HepG2 (cell line): ENCODE measurements at regions not wholly inside any gene's neighbourhood (a gene's known extent, or its start where the extent isn't known, plus 50 kb on each side); places are given as distances from the start of the nearest gene placed in this dataset.

ENCODE experiments used
- ATAC-seq: fragments of 200-7000 bp; cut with Tn5 transposase; 3 replicates; pipeline ENCODE4 v1.9.1; 2020; ENCODE audit warnings: mild to moderate bottlenecking, moderate library complexity
- BruUV-seq: library from RNA; stranded (reverse); fragments of 400-500 nt; replicated peaks from 2 replicates; lab custom pipeline; 2021; lab: Mats Ljungman, UMichigan
- CTCF ChIA-PET: fragments of 300-600 bp; formaldehyde crosslinking; extraction: SDS; loops from one replicate; lab custom pipeline; 2021; ENCODE audit warnings: low total read pairs, inconsistent platforms, low intra/inter-chr PET ratio; lab: Yijun Ruan, JAX
- POLR2A ChIA-PET: fragments of 350-600 bp; sonication (Branson Sonifier 250); formaldehyde crosslinking; loops from one replicate; lab custom pipeline; 2020; ENCODE audit warnings: antibody characterized with exemption, inconsistent platforms; lab: Yijun Ruan, JAX
- DNase-seq: peaks from one replicate; pipeline ENCODE4 v3.0.0-alpha.2; 2015; ENCODE audit warnings: low spot score
- FAIRE-seq: peaks from 3 replicates; lab custom pipeline; 2011; peaks lifted over from hg19 to GRCh38; lab: Jason Lieb, UNC
- H2AFZ ChIP-seq: one replicate; pipeline ENCODE4 v1.6.1; 2011; ENCODE audit warnings: low read length, inconsistent platforms
- H3K27ac ChIP-seq: fragments of 300-600 bp; 3 replicates; pipeline ENCODE4 v1.8.0; 2011; ENCODE audit warnings: mixed run types, mild to moderate bottlenecking, mixed read lengths, low read length, inconsistent platforms; ENCODE audit not compliant: insufficient read depth; ENCODE audit errors: extremely low read length
- H3K27me3 ChIP-seq, 2 experiments: fragments of 200-600 bp in 1 of 2; 2 replicates in 1 of 2; 3 replicates in 1 of 2; pipeline versions ENCODE4 v1.6.0 to v1.8.0; 2011; ENCODE audit warnings: low read length in 2 of 2, mild to moderate bottlenecking in 2 of 2, moderate library complexity in 2 of 2, inconsistent platforms in 1 of 2; ENCODE audit not compliant: insufficient read depth in 2 of 2, control insufficient read depth in 1 of 2
- H3K36me3 ChIP-seq, 2 experiments: fragments of 200-600 bp in 1 of 2; replicated peaks in 1 of 2; 2 replicates in 1 of 2; 3 replicates in 1 of 2; pipeline versions ENCODE4 v1.5.1 to v1.8.0; 2011; ENCODE audit warnings: low read length in 2 of 2, inconsistent platforms in 1 of 2; ENCODE audit not compliant: insufficient read depth in 2 of 2, control insufficient read depth in 1 of 2
- H3K4me1 ChIP-seq: 2 replicates; pipeline ENCODE4 v1.5.1; 2012; ENCODE audit warnings: low read length, inconsistent platforms; ENCODE audit not compliant: insufficient read depth
- H3K4me2 ChIP-seq: 2 replicates; pipeline ENCODE4 v1.6.0; 2011; ENCODE audit warnings: low read depth, low read length, inconsistent platforms
- H3K4me3 ChIP-seq, 3 experiments: fragments of 200-600 bp in 1 of 3; sonication (generic), shearing (Covaris generic) in 1 of 3; replicated peaks in 1 of 3; 2 replicates each; pipeline ENCODE4 v1.5.1; 2011 to 2016; ENCODE audit warnings: low read length in 3 of 3, inconsistent platforms in 2 of 3, low read depth in 2 of 3, mild to moderate bottlenecking in 2 of 3, control low read depth in 1 of 3, mixed read lengths in 1 of 3; ENCODE audit not compliant: insufficient read depth in 1 of 3
- H3K79me2 ChIP-seq: one replicate; pipeline ENCODE4 v1.6.1; 2011; ENCODE audit warnings: low read length, inconsistent platforms; ENCODE audit not compliant: insufficient read depth
- H3K9ac ChIP-seq: 2 replicates; pipeline ENCODE4 v1.6.0; 2011; ENCODE audit warnings: mild to moderate bottlenecking, low read depth, low read length, inconsistent platforms; ENCODE audit not compliant: insufficient read depth
- H3K9me3 ChIP-seq: 2 replicates; pipeline ENCODE4 v1.5.1; 2012; ENCODE audit warnings: mild to moderate bottlenecking, low read length
- H4K20me1 ChIP-seq: 2 replicates; pipeline ENCODE4 v1.6.0; 2011; ENCODE audit warnings: inconsistent platforms, mild to moderate bottlenecking, low read length, moderate library complexity; ENCODE audit not compliant: insufficient read depth
- ATF1 ChIP-seq: IDR thresholded peaks from 2 replicates; pipeline ENCODE4 v1.6.1; 2016; ENCODE audit warnings: mild to moderate bottlenecking, control low read depth
- CC2D1A ChIP-seq: sonication (generic); formaldehyde crosslinking; IDR thresholded peaks from 2 replicates; pipeline ENCODE4 v1.8.1; 2023; ENCODE audit warnings: mild to moderate bottlenecking, missing genetic modification reagents
- GATAD2A ChIP-seq: IDR thresholded peaks from 2 replicates; pipeline ENCODE4 v1.6.1; 2016
- HNRNPK ChIP-seq: fragments of 200-400 bp; formaldehyde crosslinking; IDR thresholded peaks from 2 replicates; pipeline ENCODE4 v1.6.1; 2018; ENCODE audit warnings: low read length, low read depth, moderate library complexity, mild to moderate bottlenecking; ENCODE audit not compliant: poor library complexity, severe bottlenecking
- MTA1 ChIP-seq: sonication (generic); formaldehyde crosslinking; IDR thresholded peaks from 2 replicates; pipeline ENCODE4 v1.4.0; 2020; ENCODE audit warnings: missing genetic modification reagents, mild to moderate bottlenecking, borderline replicate concordance
- MXI1 ChIP-seq: IDR thresholded peaks from 3 replicates; pipeline ENCODE4 v1.6.1; 2012; ENCODE audit warnings: low read depth, low read length, inconsistent platforms, borderline replicate concordance
- NR3C1 ChIP-seq: sonication (generic); formaldehyde crosslinking; IDR thresholded peaks from 2 replicates; pipeline ENCODE4 v1.4.0; 2020; ENCODE audit warnings: missing genetic modification reagents
- RCOR2 ChIP-seq: IDR thresholded peaks from 2 replicates; pipeline ENCODE4 v1.6.1; 2016; ENCODE audit warnings: missing biosample characterization, missing genetic modification reagents
- ZFP37 ChIP-seq: sonication (generic); formaldehyde crosslinking; IDR thresholded peaks from 2 replicates; pipeline ENCODE4 v1.4.0; 2020; ENCODE audit warnings: missing genetic modification reagents, borderline replicate concordance
- ZFP82 ChIP-seq: sonication (generic); formaldehyde crosslinking; IDR thresholded peaks from 2 replicates; pipeline ENCODE4 v1.5.1; 2020; ENCODE audit warnings: mild to moderate bottlenecking, missing genetic modification reagents, borderline replicate concordance
- ZFP90 ChIP-seq: sonication (generic); formaldehyde crosslinking; IDR thresholded peaks from 2 replicates; pipeline ENCODE4 v1.8.0; 2022; ENCODE audit warnings: missing genetic modification reagents, mild to moderate bottlenecking, inconsistent platforms, borderline replicate concordance
- ZNF337 ChIP-seq: sonication (generic); formaldehyde crosslinking; IDR thresholded peaks from 2 replicates; pipeline ENCODE4 v1.5.1; 2020; ENCODE audit warnings: missing genetic modification reagents, low read depth, mild to moderate bottlenecking, borderline replicate concordance
- ZNF598 ChIP-seq: sonication (generic); formaldehyde crosslinking; IDR thresholded peaks from 2 replicates; pipeline ENCODE4 v1.5.1; 2020; ENCODE audit warnings: mild to moderate bottlenecking, missing genetic modification reagents, borderline replicate concordance
- ZNF883 ChIP-seq: sonication (generic); formaldehyde crosslinking; IDR thresholded peaks from 2 replicates; pipeline ENCODE4 v1.5.1; 2020; ENCODE audit warnings: mild to moderate bottlenecking, missing genetic modification reagents; ENCODE audit errors: not compliant biosample characterization
- WGBS: methylation state at CpG from one replicate; pipeline ENCODE4 v1.1.6; 2017; ENCODE audit warnings: low lambda C conversion rate; 5-methylcytosine and 5-hydroxymethylcytosine counted together
- in situ Hi-C: cut with HindIII; loops from 2 replicates; pipeline ENCODE4 v1.10.0; 2017; ENCODE audit warnings: low pct_unique_long_range_greater_than_20kb; ENCODE audit not compliant: extremely low pct_ligation_motif_present
- intact Hi-C: fragments of 100-400 bp; cut with micrococcal nuclease; formaldehyde crosslinking; loops from one replicate; pipeline ENCODE4 v1.10.0; 2022; ENCODE audit not compliant: unreplicated experiment
- TF ChIP-seq, protein P1 (sequence below): IDR thresholded peaks from 2 replicates; pipeline ENCODE4 v1.6.1; 2012; ENCODE audit warnings: low read length, improper control_type of control experiment
- TF ChIP-seq, protein P2 (sequence below): sonication (generic); formaldehyde crosslinking; IDR thresholded peaks from 2 replicates; pipeline ENCODE4 v1.5.1; 2020; ENCODE audit warnings: missing genetic modification reagents, mild to moderate bottlenecking, borderline replicate concordance
- TF ChIP-seq, protein P3 (sequence below), 2 experiments: sonication (generic) in 1 of 2; formaldehyde crosslinking in 1 of 2; IDR thresholded peaks; 2 replicates each; pipeline versions ENCODE4 v1.5.1 to v1.6.1; 2011 to 2020; ENCODE audit warnings: borderline replicate concordance in 1 of 2, low read depth in 1 of 2, low read length in 1 of 2, mild to moderate bottlenecking in 1 of 2, missing genetic modification reagents in 1 of 2, moderate library complexity in 1 of 2

DNA sequence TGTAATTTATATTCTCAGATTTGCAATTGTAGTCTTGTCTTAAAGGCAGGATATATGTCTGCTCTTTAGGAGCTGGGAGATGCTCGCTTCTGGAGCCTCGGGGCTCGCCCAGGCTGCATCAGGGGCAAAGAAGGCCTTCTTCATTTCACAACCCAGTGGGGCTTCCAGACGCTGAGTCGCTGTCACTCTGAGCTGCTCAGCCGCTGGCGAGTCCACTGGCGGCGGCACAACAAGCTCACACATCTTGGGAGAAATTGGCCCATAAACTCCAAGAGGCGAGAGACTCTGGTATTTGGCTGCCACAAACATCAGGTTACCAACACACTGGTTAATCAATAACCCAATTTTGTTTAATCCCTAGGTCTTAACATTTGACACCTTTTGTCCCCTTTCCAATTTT is 216.6 kb downstream of the ATG4C start:
- Histone ChIP-seq H3K4me3 (no peak overlapping the region), H3K36me3 (no peaks in the 10 kb centered on the region), H3K4me2 (no peak overlapping the region), H2AFZ (no peak overlapping the region), H4K20me1 (no peaks in the 10 kb centered on the region), H3K79me2 (no peaks in the 10 kb centered on the region), H3K27ac (no peak overlapping the region), H3K9me3 (no peaks in the 10 kb centered on the region), H3K9ac (no peak overlapping the region), H3K27me3 (peaks cover 0 to 16% of the 10 kb centered on the region in 2 experiments; a peak in 3 of 5 replicates), H3K4me1 (no peaks in the 10 kb centered on the region)
- ATAC-seq (no peak), FAIRE-seq (no peak), DNase-seq (no peak)
- intact Hi-C loops (loop anchor here (10.0 kb wide), 1 partner anchor 144 kb away; no protein-coding TSS in a partner anchor), in situ Hi-C loops (loop anchor here (25.0 kb wide), 1 partner anchor 537 kb away; no protein-coding TSS in a partner anchor)
- CTCF ChIA-PET = no interaction called here
- 18% methylated on average over 3 of the region's 10 CpGs for WGBS
- POLR2A ChIA-PET = no interaction called here
- BruUV-seq = no TSS peak
- no peak for TF ChIP-seq ZNF337 (CRISPR knock-in tag)
- no peak for TF ChIP-seq ATF1
- TF ChIP-seq, protein P1, sequence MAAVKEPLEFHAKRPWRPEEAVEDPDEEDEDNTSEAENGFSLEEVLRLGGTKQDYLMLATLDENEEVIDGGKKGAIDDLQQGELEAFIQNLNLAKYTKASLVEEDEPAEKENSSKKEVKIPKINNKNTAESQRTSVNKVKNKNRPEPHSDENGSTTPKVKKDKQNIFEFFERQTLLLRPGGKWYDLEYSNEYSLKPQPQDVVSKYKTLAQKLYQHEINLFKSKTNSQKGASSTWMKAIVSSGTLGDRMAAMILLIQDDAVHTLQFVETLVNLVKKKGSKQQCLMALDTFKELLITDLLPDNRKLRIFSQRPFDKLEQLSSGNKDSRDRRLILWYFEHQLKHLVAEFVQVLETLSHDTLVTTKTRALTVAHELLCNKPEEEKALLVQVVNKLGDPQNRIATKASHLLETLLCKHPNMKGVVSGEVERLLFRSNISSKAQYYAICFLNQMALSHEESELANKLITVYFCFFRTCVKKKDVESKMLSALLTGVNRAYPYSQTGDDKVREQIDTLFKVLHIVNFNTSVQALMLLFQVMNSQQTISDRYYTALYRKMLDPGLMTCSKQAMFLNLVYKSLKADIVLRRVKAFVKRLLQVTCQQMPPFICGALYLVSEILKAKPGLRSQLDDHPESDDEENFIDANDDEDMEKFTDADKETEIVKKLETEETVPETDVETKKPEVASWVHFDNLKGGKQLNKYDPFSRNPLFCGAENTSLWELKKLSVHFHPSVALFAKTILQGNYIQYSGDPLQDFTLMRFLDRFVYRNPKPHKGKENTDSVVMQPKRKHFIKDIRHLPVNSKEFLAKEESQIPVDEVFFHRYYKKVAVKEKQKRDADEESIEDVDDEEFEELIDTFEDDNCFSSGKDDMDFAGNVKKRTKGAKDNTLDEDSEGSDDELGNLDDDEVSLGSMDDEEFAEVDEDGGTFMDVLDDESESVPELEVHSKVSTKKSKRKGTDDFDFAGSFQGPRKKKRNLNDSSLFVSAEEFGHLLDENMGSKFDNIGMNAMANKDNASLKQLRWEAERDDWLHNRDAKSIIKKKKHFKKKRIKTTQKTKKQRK = no peak
- TF ChIP-seq, protein P2, sequence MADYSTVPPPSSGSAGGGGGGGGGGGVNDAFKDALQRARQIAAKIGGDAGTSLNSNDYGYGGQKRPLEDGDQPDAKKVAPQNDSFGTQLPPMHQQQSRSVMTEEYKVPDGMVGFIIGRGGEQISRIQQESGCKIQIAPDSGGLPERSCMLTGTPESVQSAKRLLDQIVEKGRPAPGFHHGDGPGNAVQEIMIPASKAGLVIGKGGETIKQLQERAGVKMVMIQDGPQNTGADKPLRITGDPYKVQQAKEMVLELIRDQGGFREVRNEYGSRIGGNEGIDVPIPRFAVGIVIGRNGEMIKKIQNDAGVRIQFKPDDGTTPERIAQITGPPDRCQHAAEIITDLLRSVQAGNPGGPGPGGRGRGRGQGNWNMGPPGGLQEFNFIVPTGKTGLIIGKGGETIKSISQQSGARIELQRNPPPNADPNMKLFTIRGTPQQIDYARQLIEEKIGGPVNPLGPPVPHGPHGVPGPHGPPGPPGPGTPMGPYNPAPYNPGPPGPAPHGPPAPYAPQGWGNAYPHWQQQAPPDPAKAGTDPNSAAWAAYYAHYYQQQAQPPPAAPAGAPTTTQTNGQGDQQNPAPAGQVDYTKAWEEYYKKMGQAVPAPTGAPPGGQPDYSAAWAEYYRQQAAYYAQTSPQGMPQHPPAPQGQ (CRISPR knock-in tag) = no peak
- TF ChIP-seq GATAD2A (CRISPR knock-in tag) = no peak
- TF ChIP-seq, protein P3, sequence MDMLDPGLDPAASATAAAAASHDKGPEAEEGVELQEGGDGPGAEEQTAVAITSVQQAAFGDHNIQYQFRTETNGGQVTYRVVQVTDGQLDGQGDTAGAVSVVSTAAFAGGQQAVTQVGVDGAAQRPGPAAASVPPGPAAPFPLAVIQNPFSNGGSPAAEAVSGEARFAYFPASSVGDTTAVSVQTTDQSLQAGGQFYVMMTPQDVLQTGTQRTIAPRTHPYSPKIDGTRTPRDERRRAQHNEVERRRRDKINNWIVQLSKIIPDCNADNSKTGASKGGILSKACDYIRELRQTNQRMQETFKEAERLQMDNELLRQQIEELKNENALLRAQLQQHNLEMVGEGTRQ (IDR thresholded peaks at IDR 0.05; ENCODE audit: low read depth, low read length) = no peak
- TF ChIP-seq, protein P3 (CRISPR knock-in tag; IDR thresholded peaks at IDR 0.05; ENCODE audit: borderline replicate concordance) = no peak
- TF ChIP-seq ZFP82 (CRISPR knock-in tag) = no peak
- no peak for TF ChIP-seq MXI1
- no peak for TF ChIP-seq NR3C1 (CRISPR knock-in tag)
- TF ChIP-seq RCOR2 (CRISPR knock-in tag) = no peak
- no peak for TF ChIP-seq HNRNPK
- no peak for TF ChIP-seq CC2D1A (CRISPR knock-in tag)
- no peak for TF ChIP-seq ZNF598 (CRISPR knock-in tag)
- no peak for TF ChIP-seq MTA1 (CRISPR knock-in tag)
- TF ChIP-seq ZNF883 = no peak
- TF ChIP-seq ZFP90 (CRISPR knock-in tag) = no peak
- TF ChIP-seq ZFP37 (CRISPR knock-in tag) = no peak
